Neural cell (in vitro differentiated cells): ENCODE measurements at regions not wholly inside any gene's neighbourhood (a gene's known extent, or its start where the extent isn't known, plus 50 kb on each side); places are given as distances from the start of the nearest gene placed in this dataset.

Experiments
- EP300 ChIP-seq: fragments of 450-650 bp; conservative IDR thresholded peaks from 2 replicates; pipeline ENCODE4 v1.6.1; 2014; ENCODE audit warnings: antibody characterized with exemption, mild to moderate bottlenecking, moderate library complexity; ENCODE audit not compliant: poor library complexity, severe bottlenecking
- EZH2 ChIP-seq: fragments of 200-600, 300-800 bp; shearing (Covaris generic), sonication (generic); IDR thresholded peaks from 2 replicates; pipeline ENCODE4 v1.6.1; 2014; ENCODE audit warnings: antibody characterized with exemption, low read length, borderline replicate concordance, mild to moderate bottlenecking; ENCODE audit not compliant: insufficient read depth, poor library complexity, severe bottlenecking
- MXI1 ChIP-seq: fragments of 450-650 bp; conservative IDR thresholded peaks from 2 replicates; pipeline ENCODE4 v1.6.1; 2014; ENCODE audit warnings: antibody characterized with exemption, mild to moderate bottlenecking; ENCODE audit not compliant: poor library complexity, severe bottlenecking
- POLR2AphosphoS5 ChIP-seq: IDR thresholded peaks from 2 replicates; pipeline ENCODE4 v1.6.1; 2012
- RAD21 ChIP-seq: fragments of 450-650 bp; conservative IDR thresholded peaks from 2 replicates; pipeline ENCODE4 v1.6.1; 2014; ENCODE audit warnings: antibody characterized with exemption, mild to moderate bottlenecking, moderate library complexity
- SMC3 ChIP-seq: fragments of 450-650 bp; conservative IDR thresholded peaks from 2 replicates; pipeline ENCODE4 v1.6.1; 2014; ENCODE audit warnings: antibody characterized with exemption, mild to moderate bottlenecking, moderate library complexity; ENCODE audit not compliant: poor library complexity
- TAF1 ChIP-seq: IDR thresholded peaks from 2 replicates; pipeline ENCODE4 v1.6.1; 2012; ENCODE audit warnings: low read depth
- TF ChIP-seq, protein P1 (sequence below): fragments of 450-650 bp; IDR thresholded peaks from 2 replicates; pipeline ENCODE4 v1.5.1; 2014; ENCODE audit warnings: antibody characterized with exemption, mild to moderate bottlenecking, moderate library complexity; ENCODE audit not compliant: poor library complexity, severe bottlenecking
- TF ChIP-seq, protein P2 (sequence below): IDR thresholded peaks from 2 replicates; pipeline ENCODE4 v1.6.1; 2012; ENCODE audit warnings: borderline replicate concordance

DNA sequence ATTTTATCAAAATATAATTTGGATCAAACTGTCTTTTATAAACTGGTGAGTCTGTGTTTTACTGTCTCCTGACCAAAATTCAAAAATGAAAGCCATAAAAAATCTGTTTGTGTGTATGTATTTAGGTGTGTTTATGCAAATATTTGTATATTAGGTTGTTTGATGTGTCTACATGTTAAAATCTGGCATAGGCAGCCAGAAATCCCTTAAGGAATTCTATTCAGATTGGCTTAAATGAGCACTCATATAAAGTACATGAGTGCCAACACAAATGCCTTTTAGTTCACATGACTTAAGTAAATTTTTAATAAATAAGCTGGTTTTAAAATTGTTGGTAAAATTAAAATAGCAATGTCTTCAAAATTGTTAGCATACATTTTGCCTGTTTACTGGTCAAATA, 133.3 kb upstream of the GUCY1A2 start:
- TF ChIP-seq EZH2: no peak
- TF ChIP-seq MXI1: no peak
- TF ChIP-seq POLR2AphosphoS5: no peak
- TF ChIP-seq TAF1: no peak
- TF ChIP-seq, protein P1, sequence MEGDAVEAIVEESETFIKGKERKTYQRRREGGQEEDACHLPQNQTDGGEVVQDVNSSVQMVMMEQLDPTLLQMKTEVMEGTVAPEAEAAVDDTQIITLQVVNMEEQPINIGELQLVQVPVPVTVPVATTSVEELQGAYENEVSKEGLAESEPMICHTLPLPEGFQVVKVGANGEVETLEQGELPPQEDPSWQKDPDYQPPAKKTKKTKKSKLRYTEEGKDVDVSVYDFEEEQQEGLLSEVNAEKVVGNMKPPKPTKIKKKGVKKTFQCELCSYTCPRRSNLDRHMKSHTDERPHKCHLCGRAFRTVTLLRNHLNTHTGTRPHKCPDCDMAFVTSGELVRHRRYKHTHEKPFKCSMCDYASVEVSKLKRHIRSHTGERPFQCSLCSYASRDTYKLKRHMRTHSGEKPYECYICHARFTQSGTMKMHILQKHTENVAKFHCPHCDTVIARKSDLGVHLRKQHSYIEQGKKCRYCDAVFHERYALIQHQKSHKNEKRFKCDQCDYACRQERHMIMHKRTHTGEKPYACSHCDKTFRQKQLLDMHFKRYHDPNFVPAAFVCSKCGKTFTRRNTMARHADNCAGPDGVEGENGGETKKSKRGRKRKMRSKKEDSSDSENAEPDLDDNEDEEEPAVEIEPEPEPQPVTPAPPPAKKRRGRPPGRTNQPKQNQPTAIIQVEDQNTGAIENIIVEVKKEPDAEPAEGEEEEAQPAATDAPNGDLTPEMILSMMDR: no peak
- TF ChIP-seq, protein P2, sequence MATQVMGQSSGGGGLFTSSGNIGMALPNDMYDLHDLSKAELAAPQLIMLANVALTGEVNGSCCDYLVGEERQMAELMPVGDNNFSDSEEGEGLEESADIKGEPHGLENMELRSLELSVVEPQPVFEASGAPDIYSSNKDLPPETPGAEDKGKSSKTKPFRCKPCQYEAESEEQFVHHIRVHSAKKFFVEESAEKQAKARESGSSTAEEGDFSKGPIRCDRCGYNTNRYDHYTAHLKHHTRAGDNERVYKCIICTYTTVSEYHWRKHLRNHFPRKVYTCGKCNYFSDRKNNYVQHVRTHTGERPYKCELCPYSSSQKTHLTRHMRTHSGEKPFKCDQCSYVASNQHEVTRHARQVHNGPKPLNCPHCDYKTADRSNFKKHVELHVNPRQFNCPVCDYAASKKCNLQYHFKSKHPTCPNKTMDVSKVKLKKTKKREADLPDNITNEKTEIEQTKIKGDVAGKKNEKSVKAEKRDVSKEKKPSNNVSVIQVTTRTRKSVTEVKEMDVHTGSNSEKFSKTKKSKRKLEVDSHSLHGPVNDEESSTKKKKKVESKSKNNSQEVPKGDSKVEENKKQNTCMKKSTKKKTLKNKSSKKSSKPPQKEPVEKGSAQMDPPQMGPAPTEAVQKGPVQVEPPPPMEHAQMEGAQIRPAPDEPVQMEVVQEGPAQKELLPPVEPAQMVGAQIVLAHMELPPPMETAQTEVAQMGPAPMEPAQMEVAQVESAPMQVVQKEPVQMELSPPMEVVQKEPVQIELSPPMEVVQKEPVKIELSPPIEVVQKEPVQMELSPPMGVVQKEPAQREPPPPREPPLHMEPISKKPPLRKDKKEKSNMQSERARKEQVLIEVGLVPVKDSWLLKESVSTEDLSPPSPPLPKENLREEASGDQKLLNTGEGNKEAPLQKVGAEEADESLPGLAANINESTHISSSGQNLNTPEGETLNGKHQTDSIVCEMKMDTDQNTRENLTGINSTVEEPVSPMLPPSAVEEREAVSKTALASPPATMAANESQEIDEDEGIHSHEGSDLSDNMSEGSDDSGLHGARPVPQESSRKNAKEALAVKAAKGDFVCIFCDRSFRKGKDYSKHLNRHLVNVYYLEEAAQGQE: no peak
- no peak for TF ChIP-seq EP300
- no peak for TF ChIP-seq RAD21
- TF ChIP-seq SMC3: no peak
